SK-N-SH treated with all-trans-retinoic acid at 6 μM for 48 hours (cell line): ENCODE measurements at regions not wholly inside any gene's neighbourhood (a gene's known extent, or its start where the extent isn't known, plus 50 kb on each side); places are given as distances from the start of the nearest gene placed in this dataset.
A peak's percentile ranks its signal among the peaks of the same experiment; 100 is the strongest.

Source experiments
- ATAC-seq: fragments of 200-7000 bp; cut with Tn5 transposase; 3 replicates; pipeline ENCODE4 v1.9.1; 2020; ENCODE audit warnings: mild to moderate bottlenecking, moderate library complexity
- ARNTL ChIP-seq: fragments of 450-650 bp; formaldehyde crosslinking; IDR thresholded peaks from 2 replicates; pipeline ENCODE4 v1.5.0; 2020; ENCODE audit warnings: low read depth, mild to moderate bottlenecking, moderate library complexity, borderline replicate concordance
- BACH2 ChIP-seq: fragments of 250-450 bp; sonication (Bioruptor Pico); IDR thresholded peaks from 2 replicates; pipeline ENCODE4 v1.9.0; 2021; ENCODE audit warnings: mild to moderate bottlenecking, borderline replicate concordance
- CREB5 ChIP-seq: fragments of 250-450 bp; sonication (Bioruptor Pico); IDR thresholded peaks from 2 replicates; pipeline ENCODE4 v1.5.1; 2020; ENCODE audit warnings: low read depth, mild to moderate bottlenecking, moderate library complexity
- ESRRG ChIP-seq: fragments of 250-450 bp; sonication (Bioruptor Pico); IDR thresholded peaks from 2 replicates; pipeline ENCODE4 v1.6.1; 2021; ENCODE audit warnings: mild to moderate bottlenecking
- ISL1 ChIP-seq: fragments of 250-450 bp; sonication (Bioruptor Pico); IDR thresholded peaks from 2 replicates; pipeline ENCODE4 v2.1.2; 2022; ENCODE audit warnings: mild to moderate bottlenecking, moderate library complexity
- OSR1 ChIP-seq: fragments of 250-450 bp; sonication (Bioruptor Pico); IDR thresholded peaks from 2 replicates; pipeline ENCODE4 v1.8.0; 2022; ENCODE audit warnings: moderate library complexity, mild to moderate bottlenecking, inconsistent platforms
- PATZ1 ChIP-seq: fragments of 250-450 bp; sonication (Bioruptor Pico); IDR thresholded peaks from 2 replicates; pipeline ENCODE4 v1.8.0; 2020; ENCODE audit warnings: mild to moderate bottlenecking, moderate library complexity, borderline replicate concordance
- POU6F1 ChIP-seq: fragments of 250-450 bp; sonication (Bioruptor Pico); IDR thresholded peaks from 2 replicates; pipeline ENCODE4 v1.8.0; 2021; ENCODE audit warnings: low read depth, mild to moderate bottlenecking, moderate library complexity, borderline replicate concordance
- PPARA ChIP-seq: fragments of 250-450 bp; sonication (Bioruptor Pico); IDR thresholded peaks from 2 replicates; pipeline ENCODE4 v1.5.0; 2020; ENCODE audit warnings: mild to moderate bottlenecking, borderline replicate concordance
- RARB ChIP-seq: fragments of 250-450 bp; sonication (Bioruptor Pico); IDR thresholded peaks from 2 replicates; pipeline ENCODE4 v1.8.0; 2021; ENCODE audit warnings: mild to moderate bottlenecking, moderate library complexity
- SNAI2 ChIP-seq: fragments of 250-450 bp; sonication (Bioruptor Pico); IDR thresholded peaks from 2 replicates; pipeline ENCODE4 v1.5.0; 2020; ENCODE audit warnings: mild to moderate bottlenecking, moderate library complexity
- TOX ChIP-seq: fragments of 250-450 bp; sonication (Bioruptor Pico); IDR thresholded peaks from 2 replicates; pipeline ENCODE4 v1.8.0; 2021; ENCODE audit warnings: mild to moderate bottlenecking, moderate library complexity, borderline replicate concordance
- TSHZ2 ChIP-seq: fragments of 250-450 bp; sonication (Bioruptor Pico); IDR thresholded peaks from 2 replicates; pipeline ENCODE4 v1.5.0; 2020; ENCODE audit warnings: mild to moderate bottlenecking, moderate library complexity
- ZC3H10 ChIP-seq: fragments of 250-450 bp; sonication (Bioruptor Pico); IDR thresholded peaks from 2 replicates; pipeline ENCODE4 v1.5.1; 2021; ENCODE audit warnings: mild to moderate bottlenecking, moderate library complexity
- ZFP3 ChIP-seq: fragments of 250-450 bp; sonication (Bioruptor Pico); IDR thresholded peaks from 2 replicates; pipeline ENCODE4 v1.5.0; 2020; ENCODE audit warnings: mild to moderate bottlenecking, moderate library complexity
- ZFP30 ChIP-seq: fragments of 450-650 bp; formaldehyde crosslinking; IDR thresholded peaks from 2 replicates; pipeline ENCODE4 v1.5.0; 2022; ENCODE audit warnings: mild to moderate bottlenecking, moderate library complexity
- ZNF70 ChIP-seq: fragments of 450-650 bp; formaldehyde crosslinking; IDR thresholded peaks from 2 replicates; pipeline ENCODE4 v1.5.0; 2020; ENCODE audit warnings: mild to moderate bottlenecking, moderate library complexity
- ZNF8 ChIP-seq: fragments of 450-650 bp; formaldehyde crosslinking; IDR thresholded peaks from 2 replicates; pipeline ENCODE4 v1.5.0; 2020; ENCODE audit warnings: mild to moderate bottlenecking, moderate library complexity

- ATAC-seq: no peak
- TF ChIP-seq TSHZ2 (CRISPR knock-in tag): no peak
- TF ChIP-seq SNAI2 (CRISPR knock-in tag): no peak
- no peak for TF ChIP-seq ZFP3 (CRISPR knock-in tag)
- TF ChIP-seq ZFP30 (CRISPR knock-in tag): no peak
- TF ChIP-seq ISL1 (CRISPR knock-in tag): no peak
- TF ChIP-seq ZNF8 (CRISPR knock-in tag): no peak
- TF ChIP-seq ARNTL: no peak
- no peak for TF ChIP-seq ESRRG
- no peak for TF ChIP-seq PPARA (CRISPR knock-in tag)
- TF ChIP-seq, all 23 proteins: peak for 0
These were observed 358.8 kb downstream of the C16orf95 start for GRCh38 chr16:86958423-86958822.

GRCh38 chr16:86959091-86959651 lies 358.0 kb downstream of the C16orf95 start:
- ATAC-seq: peak; percentile 25; the same call in 2 of the 3 replicates
- TF ChIP-seq ZC3H10 (CRISPR knock-in tag): no peak
- TF ChIP-seq TSHZ2 (CRISPR knock-in tag): no peak

GRCh38 chr16:86959729-86960128 lies 357.5 kb downstream of the C16orf95 start:
- no peak for ATAC-seq
- TF ChIP-seq ZFP3 (CRISPR knock-in tag): no peak
- TF ChIP-seq ZNF70 (CRISPR knock-in tag): no peak
- TF ChIP-seq OSR1: no peak
- TF ChIP-seq TSHZ2 (CRISPR knock-in tag): no peak
- TF ChIP-seq ZNF8 (CRISPR knock-in tag): no peak
- no peak for TF ChIP-seq BACH2 (CRISPR knock-in tag)
- TF ChIP-seq CREB5: no peak
- no peak for TF ChIP-seq ESRRG
- no peak for TF ChIP-seq ZC3H10 (CRISPR knock-in tag)
- TF ChIP-seq POU6F1 (CRISPR knock-in tag): no peak
- TF ChIP-seq SNAI2 (CRISPR knock-in tag): no peak
- TF ChIP-seq ZFP30 (CRISPR knock-in tag): no peak
- no peak for TF ChIP-seq PATZ1 (CRISPR knock-in tag)
- TF ChIP-seq RARB (CRISPR knock-in tag): no peak
- TF ChIP-seq TOX (CRISPR knock-in tag): no peak
